COR-L47 (cell line): ENCODE measurements at regions not wholly inside any gene's neighbourhood (a gene's known extent, or its start where the extent isn't known, plus 50 kb on each side); places are given as distances from the start of the nearest gene placed in this dataset.
"Not testable (repeated sequence)": the region's sequence is repeated elsewhere in the genome, so short reads cannot be mapped to it uniquely, and the experiment has no call there.

ENCODE experiments used
- DNase-seq: peaks from one replicate; lab custom pipeline; 2025; lab: John Stamatoyannopoulos, UW

DNA sequence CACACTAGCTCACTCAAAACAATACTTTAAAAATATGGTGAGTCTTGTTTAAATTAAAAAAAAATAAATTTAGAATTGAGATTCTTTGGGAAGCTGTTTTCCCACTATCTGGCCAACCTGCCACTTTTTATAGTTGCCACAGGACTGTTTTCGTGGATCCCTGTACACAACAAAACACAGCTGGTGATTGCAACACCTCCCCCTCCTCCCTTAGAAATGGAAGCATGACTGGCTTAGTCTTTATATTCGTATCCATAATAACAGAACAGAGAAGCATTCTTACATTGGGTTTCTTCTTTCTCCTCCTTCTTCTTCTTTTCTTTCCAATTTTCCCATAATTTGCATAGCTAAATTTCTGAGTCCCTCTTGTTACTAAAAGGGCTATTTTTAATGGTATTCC is 79.5 kb upstream of the GJB6 start:
- DNase-seq: no peak

- no peak for DNase-seq
These were observed 78.9 kb upstream of the GJB6 start for GRCh38 chr13:20311022-20311421.

GRCh38 chr13:20306039-20306438 is 73.9 kb upstream of the GJB6 start:
- DNase-seq: no peak

- no peak for DNase-seq
These were observed 73.5 kb upstream of the GJB6 start for GRCh38 chr13:20305587-20305986.

- DNase-seq: not testable (repeated sequence)
These were observed 71.9 kb upstream of the GJB6 start for GRCh38 chr13:20304061-20304460.

DNA sequence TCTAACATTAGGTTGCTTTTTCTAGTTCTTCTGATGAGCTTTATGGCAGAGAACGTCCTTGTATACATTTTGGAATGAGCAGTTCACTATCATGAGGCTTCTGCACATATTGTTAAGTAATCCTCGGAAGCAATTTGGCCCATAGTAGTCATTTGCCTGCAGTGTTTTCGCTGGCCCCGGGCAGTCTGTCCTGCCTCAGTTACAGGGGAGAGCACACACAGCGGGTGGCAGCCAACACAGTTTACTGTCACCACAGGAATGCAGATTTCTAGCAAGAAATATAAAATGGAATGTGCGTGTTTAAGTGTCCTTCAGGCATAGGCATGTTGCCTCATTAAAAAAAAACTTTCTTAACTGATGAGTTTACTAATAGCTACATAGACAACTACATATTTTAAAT is 71.5 kb upstream of the GJB6 start:
- no peak for DNase-seq

DNA sequence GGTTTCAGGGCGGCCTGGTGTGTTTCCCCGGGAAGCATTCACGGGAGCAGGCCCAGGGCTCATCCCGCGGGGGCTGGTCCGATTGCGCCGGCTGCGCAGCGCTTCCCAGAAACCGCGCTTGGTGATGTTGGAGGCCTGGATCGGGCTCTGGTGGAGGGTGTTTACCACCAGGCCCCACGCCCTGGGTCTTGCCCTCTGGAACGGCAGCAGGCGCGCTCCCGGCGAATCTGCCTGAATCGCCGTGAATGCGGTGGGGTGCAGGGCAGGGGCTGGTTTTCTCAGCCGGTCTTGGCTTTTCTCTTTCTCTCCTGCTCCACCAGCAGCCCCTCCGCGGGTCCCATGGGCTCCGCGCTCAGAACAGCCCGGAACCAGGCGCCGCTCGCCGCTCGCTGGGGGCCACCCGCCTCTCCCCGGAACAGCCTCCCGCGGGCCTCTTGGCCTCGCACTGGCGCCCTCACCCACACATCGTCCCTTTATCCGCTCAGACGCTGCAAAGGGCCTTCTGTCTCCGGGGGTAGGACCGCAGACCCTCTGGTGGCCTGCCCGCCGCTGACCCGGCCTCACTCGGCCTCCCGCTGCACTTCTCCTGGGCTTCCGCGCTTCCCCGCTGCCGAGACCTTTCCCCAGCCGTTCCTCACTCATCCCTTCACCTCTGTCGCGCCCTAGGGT is 69.4 kb upstream of the GJB6 start:
- DNase-seq: no peak

DNA sequence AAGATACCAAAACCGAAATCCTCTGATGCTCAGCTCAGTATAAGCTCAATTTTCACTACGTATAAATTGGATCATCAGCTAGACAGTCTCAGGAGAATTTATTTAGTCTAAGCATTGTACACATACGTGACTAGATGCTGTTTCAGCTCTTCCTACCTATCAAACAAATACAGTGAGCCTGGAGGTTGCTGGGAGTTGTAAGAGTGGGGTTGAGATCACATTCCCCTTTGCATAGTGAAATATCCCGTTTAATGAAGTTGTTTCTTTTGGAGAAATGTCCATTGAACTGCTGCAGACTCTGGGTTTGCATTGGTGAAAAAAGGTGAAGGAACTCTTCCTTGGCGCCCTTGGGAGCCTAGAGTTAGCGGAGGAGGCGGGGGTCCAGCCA is 68.9 kb upstream of the GJB6 start:
- no peak for DNase-seq

GRCh38 chr13:20297181-20297580 is 65.1 kb upstream of the GJB6 start:
- DNase-seq: no peak

GRCh38 chr13:20295956-20296355 is 63.8 kb upstream of the GJB6 start:
- DNase-seq: no peak

DNA sequence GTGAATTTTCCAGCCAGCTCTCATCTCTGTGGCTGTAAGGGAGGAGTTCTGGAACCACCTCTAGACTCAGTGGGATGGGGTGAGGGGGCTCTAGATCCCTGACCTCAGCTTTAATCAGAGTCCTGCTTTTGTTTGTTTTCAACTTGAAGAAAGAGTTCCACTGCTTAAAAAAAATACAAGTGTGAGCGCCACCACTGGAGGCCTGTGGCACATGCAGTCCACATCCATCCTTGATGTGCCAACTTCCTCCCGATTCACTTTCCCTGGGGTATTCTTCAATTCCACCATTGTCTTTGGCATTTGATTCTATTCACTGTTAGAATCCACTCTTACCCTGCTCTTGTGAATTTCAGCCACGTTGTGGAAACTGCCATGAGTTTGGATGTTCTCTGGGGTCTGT is 62.4 kb upstream of the GJB6 start:
- DNase-seq: no peak

- DNase-seq: not testable (repeated sequence)
These were observed 60.2 kb upstream of the GJB6 start for GRCh38 chr13:20292301-20292700.

- DNase-seq: no peak
These were observed 59.6 kb upstream of the GJB6 start for GRCh38 chr13:20291675-20292074.

GRCh38 chr13:20291037-20291436 is 58.9 kb upstream of the GJB6 start:
- DNase-seq: no peak

DNA sequence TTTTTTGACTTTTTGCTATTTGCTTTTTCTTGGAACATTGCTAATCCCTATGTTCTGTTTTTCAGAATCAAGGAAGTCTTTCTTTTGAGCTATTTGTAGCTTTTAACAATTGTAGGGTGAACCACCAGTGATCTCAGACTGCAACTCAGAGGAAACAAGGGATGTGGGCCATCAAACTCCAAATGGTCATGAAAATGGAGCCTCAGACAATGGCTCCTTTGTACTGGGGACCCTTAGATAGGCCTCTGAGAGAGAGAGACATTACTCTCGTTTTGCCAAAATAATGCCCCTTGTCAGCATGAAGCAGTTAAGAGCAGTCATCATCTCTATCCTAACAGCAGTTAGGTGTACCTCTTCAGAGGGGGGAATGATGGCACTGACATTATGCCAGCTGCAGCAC is 56.4 kb upstream of the GJB6 start:
- no peak for DNase-seq

DNA sequence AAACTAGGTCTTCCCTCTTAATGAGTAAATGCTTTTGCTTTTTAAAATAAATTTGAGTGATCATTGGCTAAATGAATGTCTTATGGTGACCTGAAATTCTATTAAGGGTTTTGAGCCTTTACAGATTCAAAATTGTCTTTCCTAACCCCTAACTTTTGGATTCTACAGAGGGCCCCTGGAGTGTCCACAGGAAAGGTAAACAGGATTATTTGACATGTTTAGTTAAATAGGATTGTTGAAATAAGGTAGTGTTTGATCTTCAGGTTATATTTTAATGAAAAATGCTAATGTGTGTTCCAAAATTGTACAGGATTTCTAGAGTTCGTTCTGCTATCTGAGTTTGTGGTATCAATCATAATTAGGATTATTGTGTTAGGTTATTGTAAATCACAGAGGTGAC is 55.9 kb upstream of the GJB6 start:
- no peak for DNase-seq

GRCh38 chr13:20285530-20285929 is 53.4 kb upstream of the GJB6 start:
- no peak for DNase-seq
